Type B pancreatic cell (in vitro differentiated cells): ENCODE measurements at regions not wholly inside any gene's neighbourhood (a gene's known extent, or its start where the extent isn't known, plus 50 kb on each side); places are given as distances from the start of the nearest gene placed in this dataset.

Source experiments
- DNase-seq: peaks from one replicate; pipeline ENCODE4 v3.0.0; 2021; ENCODE audit warnings: mixed read lengths; ENCODE audit not compliant: unreplicated experiment; ENCODE audit errors: extremely low spot score
- H3K27ac Mint-ChIP-seq: 2 replicates; pipeline ENCODE4 v1.8.0; 2021; ENCODE audit warnings: mild to moderate bottlenecking, mixed read lengths
- H3K27me3 Mint-ChIP-seq: 2 replicates; pipeline ENCODE4 v1.8.0; 2021; ENCODE audit warnings: mixed read lengths
- H3K36me3 Mint-ChIP-seq: 2 replicates; pipeline ENCODE4 v1.8.0; 2021; ENCODE audit warnings: mixed read lengths
- H3K4me1 Mint-ChIP-seq: one replicate; pipeline ENCODE4 v1.8.0; 2021; ENCODE audit warnings: mixed read lengths; ENCODE audit not compliant: unreplicated experiment
- H3K4me3 Mint-ChIP-seq: 2 replicates; pipeline ENCODE4 v1.8.0; 2021; ENCODE audit warnings: mild to moderate bottlenecking, mixed read lengths
- H3K9me3 Mint-ChIP-seq: 2 replicates; pipeline ENCODE4 v1.8.0; 2021; ENCODE audit warnings: mixed read lengths
- TF ChIP-seq, protein P1 (sequence below): fragments of 200-600 bp; sonication (generic); conservative IDR thresholded peaks from 2 replicates; pipeline ENCODE4 v1.5.0; 2021; ENCODE audit warnings: antibody characterized with exemption, mild to moderate bottlenecking

DNA sequence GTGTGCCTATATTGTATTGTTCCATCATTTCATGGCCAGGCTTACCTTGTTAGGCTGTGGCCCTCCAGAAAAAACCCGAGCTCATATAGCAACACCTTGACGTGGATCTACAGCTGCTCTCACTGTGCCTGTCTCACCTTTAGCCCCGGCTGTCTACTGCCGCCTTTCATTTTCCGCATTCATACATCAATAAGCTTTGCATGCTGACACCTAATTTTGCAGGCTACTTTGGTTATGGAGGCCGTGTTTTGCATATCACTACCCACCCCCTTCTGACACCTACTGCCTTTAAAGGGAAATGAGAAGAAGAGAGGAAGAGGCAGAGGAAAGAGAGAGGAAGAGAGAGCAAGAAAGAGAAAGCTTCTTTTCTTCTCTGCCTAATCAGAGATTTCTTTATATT is 702.9 kb downstream of the BCL11A start:
- H3K27me3 Mint-ChIP-seq = peaks cover 3% of the 10 kb centered on the region
- H3K4me1 Mint-ChIP-seq = no peaks in the 10 kb centered on the region
- no peak overlapping the region for H3K27ac Mint-ChIP-seq
- no peak overlapping the region for H3K4me3 Mint-ChIP-seq
- TF ChIP-seq, protein P1, sequence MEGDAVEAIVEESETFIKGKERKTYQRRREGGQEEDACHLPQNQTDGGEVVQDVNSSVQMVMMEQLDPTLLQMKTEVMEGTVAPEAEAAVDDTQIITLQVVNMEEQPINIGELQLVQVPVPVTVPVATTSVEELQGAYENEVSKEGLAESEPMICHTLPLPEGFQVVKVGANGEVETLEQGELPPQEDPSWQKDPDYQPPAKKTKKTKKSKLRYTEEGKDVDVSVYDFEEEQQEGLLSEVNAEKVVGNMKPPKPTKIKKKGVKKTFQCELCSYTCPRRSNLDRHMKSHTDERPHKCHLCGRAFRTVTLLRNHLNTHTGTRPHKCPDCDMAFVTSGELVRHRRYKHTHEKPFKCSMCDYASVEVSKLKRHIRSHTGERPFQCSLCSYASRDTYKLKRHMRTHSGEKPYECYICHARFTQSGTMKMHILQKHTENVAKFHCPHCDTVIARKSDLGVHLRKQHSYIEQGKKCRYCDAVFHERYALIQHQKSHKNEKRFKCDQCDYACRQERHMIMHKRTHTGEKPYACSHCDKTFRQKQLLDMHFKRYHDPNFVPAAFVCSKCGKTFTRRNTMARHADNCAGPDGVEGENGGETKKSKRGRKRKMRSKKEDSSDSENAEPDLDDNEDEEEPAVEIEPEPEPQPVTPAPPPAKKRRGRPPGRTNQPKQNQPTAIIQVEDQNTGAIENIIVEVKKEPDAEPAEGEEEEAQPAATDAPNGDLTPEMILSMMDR = no peak
- H3K36me3 Mint-ChIP-seq = no peaks in the 10 kb centered on the region
- H3K9me3 Mint-ChIP-seq = no peaks in the 10 kb centered on the region
- no peak for DNase-seq

DNA sequence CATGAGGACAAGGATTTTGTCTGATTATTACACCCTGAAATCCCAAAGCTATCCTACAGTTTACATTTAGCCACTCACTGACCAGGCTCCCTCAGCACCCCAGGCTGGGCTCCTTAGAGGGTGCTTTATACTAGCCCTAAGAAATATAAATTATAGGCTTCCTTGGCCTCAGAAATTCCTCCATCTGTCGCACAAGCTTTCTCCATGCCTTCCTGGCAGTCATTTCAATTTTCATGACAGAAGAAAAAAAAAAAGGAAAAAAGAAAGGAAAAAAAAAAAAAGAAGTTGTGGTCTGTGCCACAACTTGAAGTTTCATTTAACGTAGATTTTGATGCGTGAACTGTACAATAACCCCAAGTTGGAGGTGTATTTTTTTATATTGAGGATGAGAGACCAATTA is 719.5 kb downstream of the BCL11A start:
- TF ChIP-seq, protein P1 = no peak
- DNase-seq = no peak
- Mint-ChIP-seq H3K4me1 (no peaks in the 10 kb centered on the region), H3K36me3 (no peaks in the 10 kb centered on the region), H3K4me3 (no peak overlapping the region), H3K9me3 (peaks cover 5% of the 10 kb centered on the region), H3K27me3 (peaks cover 4% of the 10 kb centered on the region), H3K27ac (no peak overlapping the region)

DNA sequence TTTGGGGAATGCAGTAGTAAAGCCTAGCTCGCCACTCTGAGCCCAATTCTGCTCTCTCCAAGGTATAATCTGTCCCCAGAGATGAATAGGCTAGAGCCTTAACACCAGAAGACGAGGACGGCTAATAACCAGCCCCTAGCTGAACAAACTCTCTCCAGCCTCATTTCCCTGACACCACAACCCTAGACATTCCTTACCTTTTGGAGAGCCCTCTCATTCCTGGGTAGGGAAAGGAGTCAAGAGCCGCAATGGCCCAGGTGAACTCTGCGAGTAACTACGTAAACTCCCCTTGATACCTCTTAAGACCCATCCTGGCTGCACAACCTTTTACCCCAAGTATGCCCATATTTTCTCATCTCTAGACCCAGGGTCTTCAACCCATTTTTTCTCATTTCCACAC is 722.9 kb downstream of the BCL11A start:
- Mint-ChIP-seq H3K4me1 (no peaks in the 10 kb centered on the region), H3K36me3 (no peaks in the 10 kb centered on the region), H3K27ac (no peak overlapping the region), H3K9me3 (peaks cover 5% of the 10 kb centered on the region), H3K4me3 (no peak overlapping the region), H3K27me3 (peaks cover 4% of the 10 kb centered on the region)
- DNase-seq = no peak
- TF ChIP-seq, protein P1 = no peak

DNA sequence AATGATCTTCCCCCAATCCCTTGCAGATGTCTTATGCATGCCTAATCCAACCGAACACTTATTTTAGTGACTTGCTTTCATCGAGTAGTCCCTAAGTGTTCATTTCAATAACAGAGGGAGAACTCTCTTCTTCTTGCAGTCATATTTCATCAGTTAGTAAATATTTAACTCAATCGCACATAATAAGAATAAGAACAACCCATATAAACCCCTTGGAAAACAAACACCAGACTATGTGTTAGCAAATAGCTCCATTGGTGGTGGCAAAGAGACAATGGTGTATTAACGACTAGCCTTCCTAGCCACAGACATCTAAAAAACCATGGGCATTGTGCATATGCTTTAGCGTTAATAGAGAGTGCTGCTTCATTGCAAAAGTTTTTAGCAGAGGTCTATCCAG is 725.8 kb downstream of the BCL11A start:
- no peaks in the 10 kb centered on the region for H3K4me1 Mint-ChIP-seq
- H3K4me3 Mint-ChIP-seq = no peak overlapping the region
- H3K36me3 Mint-ChIP-seq = no peaks in the 10 kb centered on the region
- TF ChIP-seq, protein P1 = no peak
- peaks cover 2% of the 10 kb centered on the region for H3K27me3 Mint-ChIP-seq
- peaks cover 3% of the 10 kb centered on the region for H3K9me3 Mint-ChIP-seq
- no peak for DNase-seq
- no peak overlapping the region for H3K27ac Mint-ChIP-seq

DNA sequence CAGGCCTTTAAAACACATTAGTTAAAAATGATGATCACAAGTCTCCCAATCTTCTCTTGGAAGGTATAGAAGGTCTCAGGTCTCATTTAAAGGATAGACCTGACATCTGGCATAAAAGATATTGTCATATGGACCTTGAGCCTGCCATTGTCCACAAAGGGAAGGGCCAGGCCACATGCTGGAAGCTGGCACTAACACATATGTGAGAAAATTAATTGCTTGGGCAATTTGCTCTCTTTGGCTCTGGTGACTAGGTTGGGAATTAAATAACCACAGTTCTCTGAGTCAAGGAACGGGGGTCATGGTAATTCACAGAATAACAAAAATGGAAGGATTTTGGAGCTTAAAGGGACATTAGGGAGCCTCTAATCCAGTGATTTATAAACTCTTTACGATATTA is 727.3 kb downstream of the BCL11A start:
- TF ChIP-seq, protein P1 = no peak
- Mint-ChIP-seq H3K36me3 (no peaks in the 10 kb centered on the region), H3K4me3 (no peak overlapping the region), H3K4me1 (no peaks in the 10 kb centered on the region), H3K9me3 (no peaks in the 10 kb centered on the region), H3K27ac (no peak overlapping the region), H3K27me3 (no peaks in the 10 kb centered on the region)
- no peak for DNase-seq

DNA sequence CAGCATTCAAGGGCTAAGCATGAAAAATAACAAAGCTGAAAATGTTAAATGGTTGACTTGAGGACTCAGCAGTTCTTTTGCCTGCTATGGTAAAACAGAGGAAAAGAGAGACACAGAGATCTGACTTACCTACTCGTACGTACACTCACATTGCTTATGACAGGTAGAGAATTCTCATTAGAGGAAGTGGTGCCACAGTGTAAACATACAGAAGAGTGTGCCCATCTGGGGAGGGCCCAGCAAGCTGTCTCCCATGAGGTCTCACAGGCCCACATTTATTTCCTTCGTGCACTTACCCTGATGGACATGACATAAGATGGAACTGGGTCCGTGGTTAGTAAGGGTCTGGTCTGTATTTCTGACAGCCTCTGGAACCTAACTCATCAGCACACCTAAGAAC is 729.1 kb downstream of the BCL11A start:
- no peak overlapping the region for H3K27ac Mint-ChIP-seq

More for the DNA sequence above, 729.1 kb downstream of the BCL11A start:
- no peaks in the 10 kb centered on the region for H3K9me3 Mint-ChIP-seq
- H3K4me3 Mint-ChIP-seq = no peak overlapping the region
- DNase-seq = no peak
- TF ChIP-seq, protein P1 = no peak
- H3K4me1 Mint-ChIP-seq = no peaks in the 10 kb centered on the region
- no peaks in the 10 kb centered on the region for H3K36me3 Mint-ChIP-seq
- H3K27me3 Mint-ChIP-seq = no peaks in the 10 kb centered on the region
